ENCODE measurements at regions not wholly inside any gene's neighbourhood (a gene's known extent, or its start where the extent isn't known, plus 50 kb on each side); places are given as distances from the start of the nearest gene placed in this dataset.

DNA sequence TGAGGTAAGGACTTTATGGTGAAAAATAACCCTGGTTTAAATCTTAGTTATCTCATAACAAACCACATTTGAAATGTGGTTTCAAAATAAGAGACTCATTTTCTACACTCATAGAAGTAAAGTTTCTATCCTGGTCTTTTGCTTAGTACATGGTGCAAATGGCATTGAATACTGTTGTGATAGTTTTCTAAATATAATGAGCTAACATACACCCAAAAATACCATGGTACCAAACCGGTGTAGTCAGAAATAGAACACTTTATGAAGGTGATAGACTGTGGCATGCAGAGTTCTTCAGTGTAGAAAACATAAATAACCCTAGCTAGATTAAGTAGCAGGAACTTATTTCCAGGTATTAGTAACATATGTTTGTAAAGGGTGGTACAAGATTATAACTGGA lies 629.4 kb downstream of the PLOD2 start:
- TF ChIP-seq, protein P1, sequence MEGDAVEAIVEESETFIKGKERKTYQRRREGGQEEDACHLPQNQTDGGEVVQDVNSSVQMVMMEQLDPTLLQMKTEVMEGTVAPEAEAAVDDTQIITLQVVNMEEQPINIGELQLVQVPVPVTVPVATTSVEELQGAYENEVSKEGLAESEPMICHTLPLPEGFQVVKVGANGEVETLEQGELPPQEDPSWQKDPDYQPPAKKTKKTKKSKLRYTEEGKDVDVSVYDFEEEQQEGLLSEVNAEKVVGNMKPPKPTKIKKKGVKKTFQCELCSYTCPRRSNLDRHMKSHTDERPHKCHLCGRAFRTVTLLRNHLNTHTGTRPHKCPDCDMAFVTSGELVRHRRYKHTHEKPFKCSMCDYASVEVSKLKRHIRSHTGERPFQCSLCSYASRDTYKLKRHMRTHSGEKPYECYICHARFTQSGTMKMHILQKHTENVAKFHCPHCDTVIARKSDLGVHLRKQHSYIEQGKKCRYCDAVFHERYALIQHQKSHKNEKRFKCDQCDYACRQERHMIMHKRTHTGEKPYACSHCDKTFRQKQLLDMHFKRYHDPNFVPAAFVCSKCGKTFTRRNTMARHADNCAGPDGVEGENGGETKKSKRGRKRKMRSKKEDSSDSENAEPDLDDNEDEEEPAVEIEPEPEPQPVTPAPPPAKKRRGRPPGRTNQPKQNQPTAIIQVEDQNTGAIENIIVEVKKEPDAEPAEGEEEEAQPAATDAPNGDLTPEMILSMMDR (IDR thresholded peaks at IDR 0.05), result no peak
- no peak for TF ChIP-seq POLR2A (IDR thresholded peaks at IDR 0.05)

All from body of pancreas (tissue), 4 donors.